ENCODE measurements at regions not wholly inside any gene's neighbourhood (a gene's known extent, or its start where the extent isn't known, plus 50 kb on each side); places are given as distances from the start of the nearest gene placed in this dataset.
"Not testable (repeated sequence)": the region's sequence is repeated elsewhere in the genome, so short reads cannot be mapped to it uniquely, and the experiment has no call there.

GRCh38 chr13:64477146-64477545 lies 2753.0 kb downstream of the PCDH9 start:
- DNase-seq = no peak

GRCh38 chr13:64476041-64476568 lies 2754.0 kb downstream of the PCDH9 start:
- DNase-seq = not testable (repeated sequence)

DNA sequence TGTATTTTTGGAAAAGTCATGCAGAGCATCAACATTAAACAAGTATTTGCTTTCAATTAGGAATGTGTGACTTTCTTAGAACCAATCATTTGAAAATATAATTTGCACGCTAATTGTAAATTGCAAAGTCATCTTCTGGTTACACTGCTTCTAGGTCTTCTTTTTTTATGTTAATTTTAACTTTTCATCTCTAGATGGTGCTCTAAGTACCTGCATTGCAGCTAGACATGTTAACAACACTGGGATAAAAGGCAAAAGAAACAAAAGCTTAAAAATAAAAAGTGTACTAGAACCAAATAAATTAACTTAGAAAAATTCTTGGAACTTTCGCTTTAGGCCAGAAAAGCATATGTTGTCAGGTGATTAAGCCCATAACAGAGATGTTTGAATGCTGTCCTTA lies 2758.2 kb downstream of the PCDH9 start:
- DNase-seq = no peak

DNA sequence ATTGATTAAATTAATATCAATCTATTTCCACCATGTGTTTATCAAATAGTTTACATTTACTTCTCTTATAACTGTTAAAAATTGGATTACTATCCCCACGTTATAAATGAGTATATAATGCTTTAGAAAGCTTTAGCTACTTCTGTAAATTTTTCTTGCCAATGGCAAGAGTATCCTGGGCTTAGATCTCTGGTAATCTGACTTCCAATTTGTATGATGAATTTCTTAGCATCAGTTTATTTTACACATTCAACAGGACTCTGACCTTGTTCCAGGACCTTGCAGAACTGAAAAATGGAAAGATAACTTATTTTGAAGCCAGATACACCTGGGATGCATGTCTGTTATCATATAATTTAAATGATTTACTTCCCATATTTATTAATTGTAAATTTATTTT lies 2759.4 kb downstream of the PCDH9 start:
- no peak for DNase-seq

DNA sequence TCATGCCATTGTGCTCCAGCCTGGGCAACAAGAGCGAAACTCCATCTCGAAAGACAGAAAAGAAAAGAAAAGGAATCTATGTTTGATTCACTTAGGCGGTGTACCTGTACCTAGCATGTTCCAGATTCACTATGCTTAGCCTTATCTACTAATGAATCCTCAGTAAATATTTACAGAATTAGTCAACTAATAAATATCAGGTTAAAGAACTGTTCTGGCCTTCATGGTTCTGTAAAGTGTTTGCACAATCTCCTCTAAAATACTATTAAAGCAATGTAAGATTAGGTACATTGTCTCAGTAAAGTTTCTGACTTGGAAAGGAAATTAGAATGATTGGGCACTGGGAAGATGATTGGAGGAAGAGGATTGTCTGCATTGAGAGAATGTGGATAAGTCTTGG lies 2770.4 kb downstream of the PCDH9 start:
- no peak for DNase-seq

DNA sequence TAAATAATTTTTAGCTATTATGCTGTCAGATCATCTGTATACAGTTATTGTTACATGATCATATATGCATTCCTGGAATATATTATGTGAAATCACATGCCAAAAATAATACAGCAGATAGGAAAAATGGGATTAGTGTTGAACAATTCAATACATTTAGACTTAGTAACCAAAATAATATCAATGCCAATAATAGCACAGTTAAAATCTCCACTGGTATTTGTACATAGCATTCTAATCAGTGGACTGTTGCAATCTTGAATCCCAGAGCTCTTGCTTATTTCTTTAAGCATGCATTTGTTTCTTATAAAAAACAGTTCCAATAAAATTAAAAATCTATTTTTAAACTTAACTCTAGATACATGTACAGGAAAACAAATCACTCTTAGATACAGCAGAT lies 2772.2 kb downstream of the PCDH9 start:
- no peak for DNase-seq

DNA sequence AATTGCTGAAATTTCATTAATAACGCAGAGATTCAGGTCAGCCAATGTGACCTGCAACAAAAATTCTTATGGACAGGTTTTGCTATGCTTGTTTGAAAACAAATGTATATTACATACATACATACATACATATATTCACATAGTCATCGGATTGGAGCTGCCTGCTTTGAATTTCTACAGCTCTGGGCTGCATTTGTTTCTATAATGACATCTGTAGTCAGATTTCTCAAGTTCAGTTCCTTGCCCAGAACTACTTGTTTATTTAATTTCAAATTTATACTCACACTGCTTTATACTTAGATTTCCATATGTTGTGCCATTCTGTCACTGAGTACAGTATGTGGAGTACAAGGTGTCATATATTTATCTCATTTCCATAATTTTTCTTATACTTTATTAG lies 2775.0 kb downstream of the PCDH9 start:
- DNase-seq = no peak

- peak; percentile 47 for DNase-seq
These were observed 2776.3 kb downstream of the PCDH9 start for GRCh38 chr13:64453831-64454230.

- no peak for DNase-seq
These were observed 2783.8 kb downstream of the PCDH9 start for GRCh38 chr13:64446372-64446771.

DNA sequence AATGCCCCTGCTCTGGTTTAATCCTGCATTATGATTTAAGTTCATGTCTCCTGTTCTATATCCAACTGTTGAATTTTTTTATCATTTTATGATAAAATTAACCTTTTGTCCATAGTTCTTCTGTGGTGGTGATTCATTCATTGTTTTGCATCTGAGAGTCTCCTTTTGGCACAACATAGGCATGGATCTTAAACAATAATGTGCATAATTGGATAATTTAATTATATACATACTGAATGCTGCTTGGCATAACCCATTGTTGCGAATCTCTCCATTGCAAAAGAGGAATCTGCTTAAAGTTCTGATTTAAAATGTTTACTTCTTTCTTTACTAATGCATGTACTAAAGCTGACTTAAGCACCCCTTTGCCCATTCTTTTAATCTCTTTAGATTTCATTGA lies 2788.4 kb downstream of the PCDH9 start:
- no peak for DNase-seq

GRCh38 chr13:64438084-64438483 lies 2792.1 kb downstream of the PCDH9 start:
- DNase-seq = no peak

DNA sequence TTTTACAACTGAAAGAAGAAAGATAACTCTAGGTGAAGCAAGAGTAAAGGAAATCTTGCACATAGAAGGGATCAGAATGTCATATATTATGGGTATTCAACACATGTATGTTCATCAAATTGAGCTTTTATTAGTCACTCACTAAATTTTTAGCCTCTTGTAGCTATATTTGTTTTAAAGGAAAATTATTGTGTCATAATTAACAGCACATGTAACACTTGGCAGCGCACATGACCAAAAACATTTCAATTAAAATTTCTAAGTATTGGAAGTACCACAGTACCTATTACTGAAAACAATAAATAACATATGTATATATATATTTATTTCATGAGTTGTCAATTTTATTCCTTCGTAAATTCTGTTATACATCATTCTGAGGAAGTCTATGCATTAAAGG lies 2800.4 kb downstream of the PCDH9 start:
- DNase-seq = no peak

- DNase-seq = no peak
These were observed 2801.9 kb downstream of the PCDH9 start for GRCh38 chr13:64428196-64428595.

GRCh38 chr13:64423467-64423866 lies 2806.7 kb downstream of the PCDH9 start:
- DNase-seq = no peak

GRCh38 chr13:64420181-64420580 lies 2810.0 kb downstream of the PCDH9 start:
- no peak for DNase-seq

DNA sequence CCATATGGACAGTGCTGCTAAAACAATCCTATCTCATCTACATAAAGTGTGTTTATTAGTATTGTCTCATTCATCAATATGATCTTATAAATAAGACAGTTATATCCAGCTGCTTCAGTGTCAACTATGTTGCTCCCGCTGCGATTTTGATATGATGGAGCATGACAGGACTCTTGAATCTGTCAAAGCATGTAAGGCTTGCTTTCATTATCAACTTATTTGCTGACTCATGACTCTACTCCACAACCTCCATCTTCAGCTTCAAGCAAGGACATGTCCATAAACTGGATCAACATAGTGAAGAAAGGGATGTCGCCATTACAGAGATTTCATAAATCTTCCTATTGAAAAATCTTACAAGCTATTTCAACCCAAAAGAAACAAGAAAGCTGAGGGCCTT lies 2812.6 kb downstream of the PCDH9 start:
- DNase-seq = no peak

DNA sequence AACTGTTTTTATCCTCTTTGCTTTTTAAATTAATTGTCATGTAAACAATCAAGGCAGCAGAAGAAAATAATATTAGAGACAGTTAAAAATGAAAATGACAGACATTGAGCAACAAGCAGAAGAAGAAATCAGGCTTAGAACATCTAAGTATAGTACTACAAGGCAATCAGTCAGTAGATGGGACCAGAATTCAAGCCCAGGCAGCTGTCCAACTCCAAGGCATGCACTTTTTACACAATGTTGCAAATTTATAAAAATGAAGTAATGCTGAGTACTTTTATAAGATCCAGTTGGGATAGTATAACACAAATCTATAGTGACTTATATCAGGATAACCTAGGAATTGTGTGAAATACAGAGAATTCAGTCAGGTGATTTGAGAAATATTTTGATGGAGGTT lies 2815.8 kb downstream of the PCDH9 start:
- DNase-seq = no peak

DNA sequence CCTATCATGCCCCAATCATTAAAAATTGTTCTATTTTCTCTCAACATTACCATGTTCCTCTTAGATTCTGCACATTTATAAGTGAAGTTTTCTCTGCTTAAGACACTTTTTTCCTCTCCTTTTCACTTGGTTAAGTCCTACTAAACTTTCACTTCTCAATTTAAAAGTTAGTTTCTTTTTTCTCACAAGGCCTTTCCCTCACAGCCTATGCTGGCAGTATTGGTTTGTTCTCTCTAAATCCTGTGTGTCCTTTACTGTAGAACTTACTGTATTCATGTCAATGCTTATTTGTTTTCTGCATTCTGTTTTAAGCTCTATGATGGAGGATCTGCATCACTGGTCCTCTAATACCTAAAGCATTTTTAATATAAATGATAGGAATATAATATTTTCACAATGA lies 2816.6 kb downstream of the PCDH9 start:
- DNase-seq = no peak

DNA sequence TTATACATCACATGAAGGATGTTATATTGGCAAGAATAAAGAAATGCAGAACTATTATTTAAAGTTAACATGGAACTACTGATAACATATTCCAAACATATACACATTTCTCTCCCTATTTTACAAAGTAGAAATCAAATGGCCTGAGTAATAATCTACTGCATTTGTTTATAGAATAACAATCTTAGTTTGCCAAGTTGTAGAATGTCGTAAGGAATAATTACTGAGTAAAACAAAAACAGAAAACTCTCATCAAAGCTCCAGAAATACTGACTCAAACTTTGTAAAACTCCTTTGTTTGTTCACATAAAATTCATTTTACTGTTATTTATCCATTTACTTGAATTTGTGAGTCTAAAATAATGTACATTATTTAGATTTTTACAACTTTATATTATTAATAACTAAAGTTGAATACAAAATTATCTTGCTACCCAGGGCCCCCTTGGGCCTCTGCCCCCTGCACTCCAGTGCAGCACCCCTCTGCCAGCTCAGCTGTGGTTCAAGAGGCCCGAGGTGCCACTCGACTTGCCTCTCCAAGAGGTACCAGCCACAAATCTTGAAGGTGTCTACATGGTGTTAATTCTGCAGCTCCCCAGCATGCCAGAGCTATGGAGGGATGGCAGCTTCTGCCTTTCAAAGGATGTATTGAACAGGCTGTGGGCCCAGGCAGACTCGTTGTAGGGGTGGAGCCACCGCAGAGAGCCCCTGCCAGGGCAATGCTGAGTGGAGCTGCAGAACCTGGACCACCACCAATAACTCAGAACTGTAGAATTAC lies 2819.7 kb downstream of the PCDH9 start:
- no peak for DNase-seq

DNA sequence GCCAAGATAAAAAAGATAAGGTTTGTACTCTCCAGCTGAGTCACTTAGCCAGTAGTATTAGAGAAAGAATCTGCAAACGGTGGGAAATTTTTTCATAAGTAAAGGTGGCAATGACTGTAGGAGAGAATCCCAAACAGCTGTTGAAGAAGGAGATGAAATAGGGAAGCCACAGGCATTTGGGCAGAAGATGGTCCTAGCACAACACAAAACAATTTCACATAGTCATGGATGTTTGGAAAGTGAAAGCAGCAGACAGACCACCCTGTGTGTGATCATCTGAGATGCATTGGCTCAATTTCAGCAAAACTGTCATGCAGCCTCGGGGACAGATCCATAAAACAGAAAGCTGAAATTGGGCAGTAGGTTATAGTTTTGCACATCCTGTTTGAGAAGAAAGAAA lies 2832.4 kb downstream of the PCDH9 start:
- no peak for DNase-seq

GRCh38 chr13:64377606-64378005 lies 2852.5 kb downstream of the PCDH9 start:
- DNase-seq = no peak

- DNase-seq = no peak
These were observed 2858.7 kb downstream of the PCDH9 start for GRCh38 chr13:64371461-64371860.

- no peak for DNase-seq
These were observed 2859.1 kb downstream of the PCDH9 start for GRCh38 chr13:64371045-64371444.

DNA sequence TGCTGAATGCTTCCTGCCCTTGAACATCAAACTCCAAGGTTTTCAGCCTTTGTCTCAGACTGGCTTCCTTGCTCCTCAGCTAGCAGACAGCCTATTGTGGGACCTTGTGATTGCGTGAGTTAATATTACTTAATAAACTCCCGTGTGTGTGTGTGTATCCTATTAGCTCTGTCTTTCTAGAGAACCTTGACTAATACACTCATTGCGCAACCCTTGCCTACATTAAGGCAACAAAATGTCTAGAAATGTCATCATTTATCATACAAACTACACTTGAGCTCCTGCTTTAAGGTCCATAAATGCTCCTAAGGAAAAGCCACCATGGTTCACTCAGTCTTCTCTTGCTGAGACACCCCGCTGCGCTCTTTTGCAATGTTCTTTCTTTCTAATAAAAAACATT lies 2861.0 kb downstream of the PCDH9 start:
- no peak for DNase-seq

DNA sequence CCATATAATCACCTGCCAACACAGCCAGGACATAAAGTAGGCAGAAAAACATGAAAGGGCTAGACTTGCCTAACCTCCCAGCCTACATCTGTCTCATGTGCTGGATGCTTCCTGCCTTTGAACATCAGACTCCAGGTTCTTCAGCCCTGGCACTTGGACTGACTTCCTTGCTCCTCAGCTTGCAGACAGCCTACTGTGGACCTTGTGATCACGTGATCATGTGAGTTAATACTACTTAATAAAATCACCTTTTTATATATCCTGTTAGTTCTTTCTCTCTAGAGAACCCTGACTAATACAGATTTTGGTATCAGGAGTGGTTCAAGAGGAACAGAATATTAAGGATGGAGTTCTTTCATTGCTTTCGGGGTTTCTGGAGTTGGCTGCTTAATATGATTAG lies 2867.6 kb downstream of the PCDH9 start:
- DNase-seq = no peak

Measured in NCI-H524 treated with DMSO at 0.1 percent for 48 hours (cell line).